CD14-positive monocyte (primary cell): ENCODE measurements at regions not wholly inside any gene's neighbourhood (a gene's known extent, or its start where the extent isn't known, plus 50 kb on each side); places are given as distances from the start of the nearest gene placed in this dataset.
"Not testable (repeated sequence)": the region's sequence is repeated elsewhere in the genome, so short reads cannot be mapped to it uniquely, and the experiment has no call there.

ENCODE experiments used
- DNase-seq, 3 donors: peaks; one replicate each; pipeline ENCODE4 v3.0.0-alpha.2; 2011 to 2022
- H2AFZ ChIP-seq: 2 replicates; pipeline ENCODE4 v1.6.0; 2012; ENCODE audit warnings: mild to moderate bottlenecking, low read depth, low read length, inconsistent platforms; ENCODE audit not compliant: insufficient read depth, poor library complexity, severe bottlenecking
- H3K27ac ChIP-seq, 2 donors: 1 replicate in 1 of 2; 2 replicates in 1 of 2; pipeline ENCODE4 v1.5.1; 2012 to 2013; ENCODE audit warnings: low read length in 2 of 2, control low read depth in 1 of 2, inconsistent platforms in 1 of 2, low read depth in 1 of 2, mild to moderate bottlenecking in 1 of 2
- H3K27me3 ChIP-seq, 2 donors: one replicate each; pipeline versions ENCODE4 v1.6.0 to v1.6.1; 2011 to 2013; ENCODE audit warnings: low read length in 2 of 2; ENCODE audit not compliant: control insufficient read depth in 2 of 2, insufficient read depth in 2 of 2
- H3K36me3 ChIP-seq, 2 donors: replicated peaks in 1 of 2; 1 replicate in 1 of 2; 2 replicates in 1 of 2; pipeline versions ENCODE4 v1.5.1 to v1.6.1; 2012 to 2013; ENCODE audit warnings: low read length in 2 of 2, control low read depth in 1 of 2, inconsistent platforms in 1 of 2, mild to moderate bottlenecking in 1 of 2; ENCODE audit not compliant: insufficient read depth in 2 of 2, control insufficient read depth in 1 of 2
- H3K4me1 ChIP-seq, 2 donors: 1 replicate in 1 of 2; 2 replicates in 1 of 2; pipeline versions ENCODE4 v1.5.1 to v1.6.1; 2012 to 2013; ENCODE audit warnings: low read length in 2 of 2, control low read depth in 1 of 2, inconsistent platforms in 1 of 2, mild to moderate bottlenecking in 1 of 2, moderate library complexity in 1 of 2; ENCODE audit not compliant: insufficient read depth in 2 of 2, control insufficient read depth in 1 of 2
- H3K4me2 ChIP-seq: replicated peaks from 2 replicates; pipeline ENCODE3; 2012; ENCODE audit warnings: low read length, moderate library complexity, mild to moderate bottlenecking; ENCODE audit not compliant: poor library complexity, severe bottlenecking; ENCODE audit errors: extremely low read depth
- H3K4me3 ChIP-seq, 3 experiments: fragments of 200-600 bp in 1 of 3; sonication (generic) in 1 of 3; replicated peaks in 1 of 3; 1 replicate in 2 of 3; 2 replicates in 1 of 3; pipeline ENCODE4 v1.5.1; 2011 to 2013; ENCODE audit warnings: low read length in 3 of 3, mild to moderate bottlenecking in 3 of 3, control low read depth in 2 of 3, low read depth in 2 of 3, inconsistent platforms in 1 of 3, moderate library complexity in 1 of 3
- H3K79me2 ChIP-seq: 2 replicates; pipeline ENCODE4 v1.6.0; 2012; ENCODE audit warnings: mild to moderate bottlenecking, control low read depth, inconsistent platforms, low read length, moderate library complexity; ENCODE audit not compliant: insufficient read depth
- H3K9ac ChIP-seq: 2 replicates; pipeline ENCODE4 v1.6.0; 2017; ENCODE audit warnings: low read length, mild to moderate bottlenecking; ENCODE audit not compliant: insufficient read depth, poor library complexity, severe bottlenecking
- H3K9me3 ChIP-seq, 2 donors: replicated peaks in 1 of 2; 1 replicate in 1 of 2; 2 replicates in 1 of 2; pipeline versions ENCODE4 v1.5.1 to v1.6.1; 2012 to 2013; ENCODE audit warnings: low read length in 2 of 2, control low read depth in 1 of 2; ENCODE audit not compliant: control insufficient read depth in 1 of 2, insufficient read depth in 1 of 2
- H4K20me1 ChIP-seq: 2 replicates; pipeline ENCODE4 v1.6.0; 2012; ENCODE audit warnings: mild to moderate bottlenecking, low read length, control low read depth, moderate library complexity; ENCODE audit not compliant: insufficient read depth
- H3K27ac Mint-ChIP-seq, 7 donors: one replicate each; pipeline ENCODE4 v1.8.0; 2020; ENCODE audit warnings: mild to moderate bottlenecking in 7 of 7, mixed read lengths in 7 of 7, moderate library complexity in 6 of 7, inconsistent platforms in 2 of 7
- H3K27me3 Mint-ChIP-seq, 3 donors: one replicate each; pipeline ENCODE4 v1.8.0; 2021 to 2022; ENCODE audit warnings: low read depth in 3 of 3, mild to moderate bottlenecking in 3 of 3, mixed read lengths in 3 of 3, moderate library complexity in 3 of 3, inconsistent platforms in 1 of 3
- H3K36me3 Mint-ChIP-seq, 2 donors: one replicate each; pipeline ENCODE4 v1.8.0; 2020; ENCODE audit warnings: mixed read lengths in 2 of 2, inconsistent platforms in 1 of 2, mild to moderate bottlenecking in 1 of 2
- H3K4me1 Mint-ChIP-seq: one replicate; pipeline ENCODE4 v1.8.0; 2020; ENCODE audit warnings: mild to moderate bottlenecking, mixed read lengths
- H3K4me3 Mint-ChIP-seq, 2 donors: one replicate each; pipeline ENCODE4 v1.8.0; 2020; ENCODE audit warnings: mild to moderate bottlenecking in 2 of 2, mixed read lengths in 2 of 2, moderate library complexity in 1 of 2
- H3K9me3 Mint-ChIP-seq, 7 donors: one replicate each; pipeline ENCODE4 v1.8.0; 2020 to 2022; ENCODE audit warnings: mixed read lengths in 7 of 7, mild to moderate bottlenecking in 6 of 7, moderate library complexity in 6 of 7, inconsistent platforms in 2 of 7
- WGBS: methylation state at CpG from one replicate; pipeline ENCODE4 v1.1.5; 2013; ENCODE audit warnings: missing lambda C conversion rate; ENCODE audit not compliant: insufficient coverage; 5-methylcytosine and 5-hydroxymethylcytosine counted together
- intact Hi-C, 2 donors: fragments of 100-400 bp; cut with micrococcal nuclease; formaldehyde crosslinking; loops; one replicate each; pipeline versions ENCODE4 v1.15.0 to v1.15.1; 2023
- TF ChIP-seq, protein P1 (sequence below): fragments of 200-600 bp; IDR thresholded peaks from one replicate; pipeline ENCODE4 v1.8.0; 2022; ENCODE audit warnings: antibody characterized with exemption, mild to moderate bottlenecking

- H3K4me1 Mint-ChIP-seq: no peaks in the 10 kb centered on the region
- WGBS: no CpG with 5 or more reads among the region's 1 CpG
- no peaks in the 10 kb centered on the region for H3K36me3 ChIP-seq
- no peaks in the 10 kb centered on the region for H3K36me3 Mint-ChIP-seq
- H3K4me3 Mint-ChIP-seq: no peak overlapping the region
- no peaks in the 10 kb centered on the region for H3K27me3 ChIP-seq
- no peak overlapping the region for H3K27ac ChIP-seq
- DNase-seq: no peak
- no peak overlapping the region for H3K4me2 ChIP-seq
- H3K27me3 Mint-ChIP-seq: peaks cover 0 to 3% (median 0%) of the 10 kb centered on the region in 3 donors
- H2AFZ ChIP-seq: no peak overlapping the region
- H3K9ac ChIP-seq: no peak overlapping the region
- peaks cover 0 to 6% of the 10 kb centered on the region in 2 donors for H3K9me3 ChIP-seq
- no peaks in the 10 kb centered on the region for H3K79me2 ChIP-seq
- H3K4me1 ChIP-seq: no peaks in the 10 kb centered on the region
- TF ChIP-seq, protein P1, sequence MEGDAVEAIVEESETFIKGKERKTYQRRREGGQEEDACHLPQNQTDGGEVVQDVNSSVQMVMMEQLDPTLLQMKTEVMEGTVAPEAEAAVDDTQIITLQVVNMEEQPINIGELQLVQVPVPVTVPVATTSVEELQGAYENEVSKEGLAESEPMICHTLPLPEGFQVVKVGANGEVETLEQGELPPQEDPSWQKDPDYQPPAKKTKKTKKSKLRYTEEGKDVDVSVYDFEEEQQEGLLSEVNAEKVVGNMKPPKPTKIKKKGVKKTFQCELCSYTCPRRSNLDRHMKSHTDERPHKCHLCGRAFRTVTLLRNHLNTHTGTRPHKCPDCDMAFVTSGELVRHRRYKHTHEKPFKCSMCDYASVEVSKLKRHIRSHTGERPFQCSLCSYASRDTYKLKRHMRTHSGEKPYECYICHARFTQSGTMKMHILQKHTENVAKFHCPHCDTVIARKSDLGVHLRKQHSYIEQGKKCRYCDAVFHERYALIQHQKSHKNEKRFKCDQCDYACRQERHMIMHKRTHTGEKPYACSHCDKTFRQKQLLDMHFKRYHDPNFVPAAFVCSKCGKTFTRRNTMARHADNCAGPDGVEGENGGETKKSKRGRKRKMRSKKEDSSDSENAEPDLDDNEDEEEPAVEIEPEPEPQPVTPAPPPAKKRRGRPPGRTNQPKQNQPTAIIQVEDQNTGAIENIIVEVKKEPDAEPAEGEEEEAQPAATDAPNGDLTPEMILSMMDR: no peak
- peaks cover 0 to 5% (median 0%) of the 10 kb centered on the region in 7 donors for H3K9me3 Mint-ChIP-seq
- no peaks in the 10 kb centered on the region for H4K20me1 ChIP-seq
- H3K4me3 ChIP-seq: no peak overlapping the region
- no peak overlapping the region for H3K27ac Mint-ChIP-seq
- intact Hi-C loops: no loop called here
These were observed 226.9 kb upstream of the DEPDC1 start for GRCh38 chr1:68723791-68724190.

- Histone ChIP-seq H3K4me3 (no peak overlapping the region), H3K27me3 (no peaks in the 10 kb centered on the region), H3K4me1 (no peaks in the 10 kb centered on the region), H3K79me2 (no peaks in the 10 kb centered on the region), H3K9ac (no peak overlapping the region), H3K36me3 (no peaks in the 10 kb centered on the region), H3K4me2 (no peak overlapping the region), H2AFZ (no peak overlapping the region), H4K20me1 (no peaks in the 10 kb centered on the region), H3K27ac (no peak overlapping the region), H3K9me3 (peaks cover 0 to 6% of the 10 kb centered on the region in 2 donors)
- intact Hi-C loops: no loop called here
- no peak for DNase-seq
- Mint-ChIP-seq H3K27ac (no peak overlapping the region), H3K9me3 (peaks cover 0 to 5% (median 2%) of the 10 kb centered on the region in 7 donors), H3K27me3 (peaks cover 0 to 3% (median 0%) of the 10 kb centered on the region in 3 donors), H3K4me3 (no peak overlapping the region), H3K4me1 (no peaks in the 10 kb centered on the region), H3K36me3 (no peaks in the 10 kb centered on the region)
- TF ChIP-seq, protein P1: no peak
- WGBS: no CpG with 5 or more reads among the region's 2 CpGs
These were observed 228.3 kb upstream of the DEPDC1 start for GRCh38 chr1:68725001-68725752.

DNA sequence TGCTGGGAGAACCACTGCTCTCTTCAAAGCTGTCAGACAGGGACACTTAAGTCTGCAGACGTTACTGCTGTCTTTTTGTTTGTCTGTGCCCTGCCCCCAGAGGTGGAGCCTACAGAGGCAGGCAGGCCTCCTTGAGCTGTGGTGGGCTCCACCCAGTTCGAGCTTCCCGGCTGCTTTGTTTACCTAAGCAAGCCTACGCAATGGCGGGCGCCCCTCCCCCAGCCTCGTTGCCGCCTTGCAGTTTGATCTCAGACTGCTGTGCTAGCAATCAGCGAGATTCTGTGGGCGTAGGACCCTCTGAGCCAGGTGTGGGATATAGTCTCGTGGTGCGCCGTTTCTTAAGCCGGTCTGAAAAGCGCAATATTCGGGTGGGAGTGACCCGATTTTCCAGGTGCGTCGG, 242.6 kb upstream of the DEPDC1 start:
- H3K27me3 Mint-ChIP-seq, H4K20me1 ChIP-seq, H3K27me3 ChIP-seq, H3K36me3 Mint-ChIP-seq, intact Hi-C loops, H3K36me3 ChIP-seq, H3K27ac Mint-ChIP-seq, H3K4me1 Mint-ChIP-seq, H3K4me3 ChIP-seq, H3K4me2 ChIP-seq, H3K4me1 ChIP-seq, H3K79me2 ChIP-seq, H2AFZ ChIP-seq, H3K27ac ChIP-seq, DNase-seq, H3K4me3 Mint-ChIP-seq, H3K9ac ChIP-seq: not testable (repeated sequence)
- H3K9me3 ChIP-seq: peaks cover 11 to 18% of the 10 kb centered on the region in 2 donors
- H3K9me3 Mint-ChIP-seq: peaks cover 4 to 22% (median 15%) of the 10 kb centered on the region in 7 donors
- WGBS: no CpG with 5 or more reads among the region's 19 CpGs
